Neural cell (in vitro differentiated cells): ENCODE measurements at regions not wholly inside any gene's neighbourhood (a gene's known extent, or its start where the extent isn't known, plus 50 kb on each side); places are given as distances from the start of the nearest gene placed in this dataset.

Experiments used
- H2AFZ ChIP-seq: fragments of 200-600, 300-800 bp; sonication (generic), shearing (Covaris generic); 2 replicates; pipeline ENCODE4 v1.6.0; 2014; ENCODE audit warnings: low read depth, mild to moderate bottlenecking, antibody characterized with exemption, low read length, moderate library complexity
- H3F3A ChIP-seq: fragments of 200-600 bp; shearing (Covaris generic); 2 replicates; pipeline ENCODE4 v1.6.1; 2016; ENCODE audit warnings: mild to moderate bottlenecking, moderate library complexity, mixed read lengths, antibody characterized with exemption, low read length; ENCODE audit not compliant: insufficient read depth, poor library complexity, severe bottlenecking
- H3K27ac ChIP-seq: fragments of 200-600, 300-800 bp; sonication (generic), shearing (Covaris generic); 2 replicates; pipeline ENCODE4 v1.5.1; 2014; ENCODE audit warnings: mild to moderate bottlenecking, low read length, moderate library complexity
- H3K27me3 ChIP-seq: fragments of 300-800, 200-600 bp; sonication (generic), shearing (Covaris generic); 2 replicates; pipeline ENCODE4 v1.6.0; 2014; ENCODE audit warnings: mild to moderate bottlenecking, low read depth, low read length, moderate library complexity; ENCODE audit not compliant: insufficient read depth
- H3K36me3 ChIP-seq: fragments of 300-800, 200-600 bp; sonication (generic), shearing (Covaris generic); 2 replicates; pipeline ENCODE4 v1.5.1; 2014; ENCODE audit warnings: mild to moderate bottlenecking, antibody characterized with exemption, low read length, moderate library complexity; ENCODE audit not compliant: insufficient read depth
- H3K4me2 ChIP-seq: fragments of 300-800, 200-600 bp; sonication (generic), shearing (Covaris generic); 2 replicates; pipeline ENCODE4 v1.6.0; 2014; ENCODE audit warnings: mild to moderate bottlenecking, low read length
- H3K4me3 ChIP-seq: fragments of 300-800, 200-600 bp; sonication (generic), shearing (Covaris generic); 2 replicates; pipeline ENCODE4 v1.5.1; 2014; ENCODE audit warnings: mild to moderate bottlenecking, low read length, moderate library complexity
- H3K79me2 ChIP-seq: fragments of 200-600 bp; shearing (Covaris generic); replicated peaks from 2 replicates; pipeline ENCODE4 v1.6.0; 2014; ENCODE audit warnings: mild to moderate bottlenecking, low read length, moderate library complexity; ENCODE audit not compliant: insufficient read depth
- H3K9ac ChIP-seq: fragments of 300-800, 200-600 bp; sonication (generic), shearing (Covaris generic); 2 replicates; pipeline ENCODE4 v1.6.1; 2016; ENCODE audit warnings: mild to moderate bottlenecking, low read length, mixed read lengths
- H3K9me2 ChIP-seq: fragments of 200-600 bp; shearing (Covaris generic); 2 replicates; pipeline ENCODE4 v1.6.1; 2016; ENCODE audit warnings: mild to moderate bottlenecking, low read length, mixed read lengths; ENCODE audit not compliant: insufficient read depth
- H3K9me3 ChIP-seq: fragments of 200-600, 300-800 bp; sonication (generic), shearing (Covaris generic); 2 replicates; pipeline ENCODE4 v1.6.1; 2016; ENCODE audit warnings: mild to moderate bottlenecking, mixed run types, low read length, moderate library complexity, mixed read lengths
- H4K20me1 ChIP-seq: fragments of 200-600 bp; shearing (Covaris generic); 2 replicates; pipeline ENCODE4 v1.6.1; 2016; ENCODE audit warnings: mild to moderate bottlenecking, mixed run types; ENCODE audit not compliant: insufficient read depth
- EP300 ChIP-seq: fragments of 450-650 bp; conservative IDR thresholded peaks from 2 replicates; pipeline ENCODE4 v1.6.1; 2014; ENCODE audit warnings: antibody characterized with exemption, mild to moderate bottlenecking, moderate library complexity; ENCODE audit not compliant: poor library complexity, severe bottlenecking
- EZH2 ChIP-seq: fragments of 200-600, 300-800 bp; shearing (Covaris generic), sonication (generic); IDR thresholded peaks from 2 replicates; pipeline ENCODE4 v1.6.1; 2014; ENCODE audit warnings: antibody characterized with exemption, low read length, borderline replicate concordance, mild to moderate bottlenecking; ENCODE audit not compliant: insufficient read depth, poor library complexity, severe bottlenecking
- MXI1 ChIP-seq: fragments of 450-650 bp; conservative IDR thresholded peaks from 2 replicates; pipeline ENCODE4 v1.6.1; 2014; ENCODE audit warnings: antibody characterized with exemption, mild to moderate bottlenecking; ENCODE audit not compliant: poor library complexity, severe bottlenecking
- POLR2AphosphoS5 ChIP-seq: IDR thresholded peaks from 2 replicates; pipeline ENCODE4 v1.6.1; 2012
- RAD21 ChIP-seq: fragments of 450-650 bp; conservative IDR thresholded peaks from 2 replicates; pipeline ENCODE4 v1.6.1; 2014; ENCODE audit warnings: antibody characterized with exemption, mild to moderate bottlenecking, moderate library complexity
- SMC3 ChIP-seq: fragments of 450-650 bp; conservative IDR thresholded peaks from 2 replicates; pipeline ENCODE4 v1.6.1; 2014; ENCODE audit warnings: antibody characterized with exemption, mild to moderate bottlenecking, moderate library complexity; ENCODE audit not compliant: poor library complexity
- TAF1 ChIP-seq: IDR thresholded peaks from 2 replicates; pipeline ENCODE4 v1.6.1; 2012; ENCODE audit warnings: low read depth
- TF ChIP-seq, protein P1 (sequence below): IDR thresholded peaks from 2 replicates; pipeline ENCODE4 v1.6.1; 2012; ENCODE audit warnings: borderline replicate concordance
- TF ChIP-seq, protein P2 (sequence below): fragments of 450-650 bp; IDR thresholded peaks from 2 replicates; pipeline ENCODE4 v1.5.1; 2014; ENCODE audit warnings: antibody characterized with exemption, mild to moderate bottlenecking, moderate library complexity; ENCODE audit not compliant: poor library complexity, severe bottlenecking

DNA sequence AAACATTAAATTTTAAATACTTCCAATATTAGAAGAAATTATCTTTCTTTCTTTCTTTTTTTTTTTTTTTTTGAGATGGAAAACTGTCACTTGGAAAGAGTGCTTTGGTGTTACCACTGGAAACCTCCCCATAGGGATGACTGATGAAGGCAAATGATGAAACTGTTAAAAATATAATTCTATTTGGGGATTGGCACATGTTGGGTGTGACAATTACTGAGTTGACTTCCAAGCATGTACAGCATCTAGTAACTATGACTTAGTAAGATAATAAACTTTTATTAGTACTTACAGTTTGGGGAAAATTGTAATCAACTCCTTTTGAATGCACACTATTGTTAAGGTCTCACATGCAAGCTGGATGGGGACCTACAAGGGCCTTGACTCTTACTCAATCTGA lies 592.5 kb downstream of the KCTD12 start:
- H3K27ac ChIP-seq: no peak overlapping the region

DNA sequence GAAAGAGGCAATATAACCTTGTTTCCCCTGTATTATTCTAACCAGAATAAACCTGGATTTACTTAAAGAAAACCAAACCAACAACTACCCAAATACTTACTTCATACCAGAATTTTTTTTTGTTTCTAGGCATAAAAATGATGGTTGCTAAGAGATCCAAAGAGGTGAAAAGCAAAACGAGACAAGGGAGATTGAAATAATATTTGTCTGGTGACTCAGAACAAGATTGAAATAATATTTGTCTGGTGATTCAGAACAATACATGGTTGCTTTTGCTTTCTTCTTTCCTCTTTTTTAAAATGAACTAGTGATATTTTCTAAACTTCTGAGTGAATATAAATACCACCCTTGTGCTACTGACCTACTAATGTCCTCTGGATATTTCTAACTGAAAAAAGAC lies 592.9 kb downstream of the KCTD12 start:
- no peak overlapping the region for H3K27ac ChIP-seq
- H4K20me1 ChIP-seq: no peaks in the 10 kb centered on the region
- no peak overlapping the region for H3K4me3 ChIP-seq
- no peaks in the 10 kb centered on the region for H3F3A ChIP-seq
- no peaks in the 10 kb centered on the region for H3K36me3 ChIP-seq
- H3K79me2 ChIP-seq: no peaks in the 10 kb centered on the region
- H3K9ac ChIP-seq: no peak overlapping the region
- H3K9me2 ChIP-seq: no peaks in the 10 kb centered on the region
- H3K27me3 ChIP-seq: no peaks in the 10 kb centered on the region
- no peaks in the 10 kb centered on the region for H3K9me3 ChIP-seq
- TF ChIP-seq SMC3: no peak
- TF ChIP-seq POLR2AphosphoS5: no peak
- TF ChIP-seq, protein P1, sequence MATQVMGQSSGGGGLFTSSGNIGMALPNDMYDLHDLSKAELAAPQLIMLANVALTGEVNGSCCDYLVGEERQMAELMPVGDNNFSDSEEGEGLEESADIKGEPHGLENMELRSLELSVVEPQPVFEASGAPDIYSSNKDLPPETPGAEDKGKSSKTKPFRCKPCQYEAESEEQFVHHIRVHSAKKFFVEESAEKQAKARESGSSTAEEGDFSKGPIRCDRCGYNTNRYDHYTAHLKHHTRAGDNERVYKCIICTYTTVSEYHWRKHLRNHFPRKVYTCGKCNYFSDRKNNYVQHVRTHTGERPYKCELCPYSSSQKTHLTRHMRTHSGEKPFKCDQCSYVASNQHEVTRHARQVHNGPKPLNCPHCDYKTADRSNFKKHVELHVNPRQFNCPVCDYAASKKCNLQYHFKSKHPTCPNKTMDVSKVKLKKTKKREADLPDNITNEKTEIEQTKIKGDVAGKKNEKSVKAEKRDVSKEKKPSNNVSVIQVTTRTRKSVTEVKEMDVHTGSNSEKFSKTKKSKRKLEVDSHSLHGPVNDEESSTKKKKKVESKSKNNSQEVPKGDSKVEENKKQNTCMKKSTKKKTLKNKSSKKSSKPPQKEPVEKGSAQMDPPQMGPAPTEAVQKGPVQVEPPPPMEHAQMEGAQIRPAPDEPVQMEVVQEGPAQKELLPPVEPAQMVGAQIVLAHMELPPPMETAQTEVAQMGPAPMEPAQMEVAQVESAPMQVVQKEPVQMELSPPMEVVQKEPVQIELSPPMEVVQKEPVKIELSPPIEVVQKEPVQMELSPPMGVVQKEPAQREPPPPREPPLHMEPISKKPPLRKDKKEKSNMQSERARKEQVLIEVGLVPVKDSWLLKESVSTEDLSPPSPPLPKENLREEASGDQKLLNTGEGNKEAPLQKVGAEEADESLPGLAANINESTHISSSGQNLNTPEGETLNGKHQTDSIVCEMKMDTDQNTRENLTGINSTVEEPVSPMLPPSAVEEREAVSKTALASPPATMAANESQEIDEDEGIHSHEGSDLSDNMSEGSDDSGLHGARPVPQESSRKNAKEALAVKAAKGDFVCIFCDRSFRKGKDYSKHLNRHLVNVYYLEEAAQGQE: no peak
- no peak overlapping the region for H3K4me2 ChIP-seq
- no peak overlapping the region for H2AFZ ChIP-seq

More for the DNA sequence above, 592.5 kb downstream of the KCTD12 start:
- no peaks in the 10 kb centered on the region for H3K27me3 ChIP-seq
- no peak overlapping the region for H3K4me2 ChIP-seq
- no peak overlapping the region for H2AFZ ChIP-seq
- H3K36me3 ChIP-seq: no peaks in the 10 kb centered on the region
- no peak overlapping the region for H3K9ac ChIP-seq
- no peaks in the 10 kb centered on the region for H4K20me1 ChIP-seq
- TF ChIP-seq RAD21 (no peak), EP300 (no peak), TAF1 (no peak), POLR2AphosphoS5 (no peak), SMC3 (no peak), EZH2 (no peak), MXI1 (no peak)
- TF ChIP-seq, protein P1: no peak
- TF ChIP-seq, protein P2, sequence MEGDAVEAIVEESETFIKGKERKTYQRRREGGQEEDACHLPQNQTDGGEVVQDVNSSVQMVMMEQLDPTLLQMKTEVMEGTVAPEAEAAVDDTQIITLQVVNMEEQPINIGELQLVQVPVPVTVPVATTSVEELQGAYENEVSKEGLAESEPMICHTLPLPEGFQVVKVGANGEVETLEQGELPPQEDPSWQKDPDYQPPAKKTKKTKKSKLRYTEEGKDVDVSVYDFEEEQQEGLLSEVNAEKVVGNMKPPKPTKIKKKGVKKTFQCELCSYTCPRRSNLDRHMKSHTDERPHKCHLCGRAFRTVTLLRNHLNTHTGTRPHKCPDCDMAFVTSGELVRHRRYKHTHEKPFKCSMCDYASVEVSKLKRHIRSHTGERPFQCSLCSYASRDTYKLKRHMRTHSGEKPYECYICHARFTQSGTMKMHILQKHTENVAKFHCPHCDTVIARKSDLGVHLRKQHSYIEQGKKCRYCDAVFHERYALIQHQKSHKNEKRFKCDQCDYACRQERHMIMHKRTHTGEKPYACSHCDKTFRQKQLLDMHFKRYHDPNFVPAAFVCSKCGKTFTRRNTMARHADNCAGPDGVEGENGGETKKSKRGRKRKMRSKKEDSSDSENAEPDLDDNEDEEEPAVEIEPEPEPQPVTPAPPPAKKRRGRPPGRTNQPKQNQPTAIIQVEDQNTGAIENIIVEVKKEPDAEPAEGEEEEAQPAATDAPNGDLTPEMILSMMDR: no peak
- no peaks in the 10 kb centered on the region for H3K9me3 ChIP-seq
- no peaks in the 10 kb centered on the region for H3F3A ChIP-seq
- H3K79me2 ChIP-seq: no peaks in the 10 kb centered on the region
- no peaks in the 10 kb centered on the region for H3K9me2 ChIP-seq
- H3K4me3 ChIP-seq: no peak overlapping the region
